OCI-LY7 (cell line): ENCODE measurements at regions not wholly inside any gene's neighbourhood (a gene's known extent, or its start where the extent isn't known, plus 50 kb on each side); places are given as distances from the start of the nearest gene placed in this dataset.

Experiments
- BruUV-seq: library from RNA; stranded (reverse); fragments of 400-500 nt; replicated peaks from 2 replicates; lab custom pipeline; 2021; lab: Mats Ljungman, UMichigan
- CTCF ChIA-PET: fragments of 300-600 bp; sonication (Branson Sonifier 250); formaldehyde crosslinking; loops from one replicate; lab custom pipeline; 2022; ENCODE audit warnings: antibody characterized with exemption; ENCODE audit not compliant: unreplicated experiment; lab: Charles Lee
- POLR2A ChIA-PET: fragments of 300-600 bp; sonication (Branson Sonifier 250); formaldehyde crosslinking; loops from one replicate; lab custom pipeline; 2022; ENCODE audit warnings: antibody characterized with exemption; lab: Charles Lee
- DNase-seq: peaks from one replicate; pipeline ENCODE4 v3.0.0-alpha.2; 2015; ENCODE audit warnings: low spot score
- H2AFZ ChIP-seq: fragments of 200-600 bp; sonication (generic), shearing (Covaris generic); 2 replicates; pipeline ENCODE4 v1.6.1; 2014; ENCODE audit warnings: mild to moderate bottlenecking, antibody characterized with exemption, low read length, moderate library complexity
- H3K27ac ChIP-seq: fragments of 200-600 bp; sonication (generic); 2 replicates; pipeline ENCODE4 v1.5.1; 2014; ENCODE audit warnings: mixed run types, low read depth, mild to moderate bottlenecking, moderate library complexity, low read length, inconsistent platforms; ENCODE audit not compliant: poor library complexity, severe bottlenecking
- H3K36me3 ChIP-seq: fragments of 200-600 bp; sonication (generic); 2 replicates; pipeline ENCODE4 v1.6.1; 2014; ENCODE audit warnings: mild to moderate bottlenecking, antibody characterized with exemption, low read length, moderate library complexity, mixed read lengths; ENCODE audit not compliant: insufficient read depth
- H3K4me1 ChIP-seq: fragments of 200-600 bp; sonication (generic); 2 replicates; pipeline ENCODE4 v1.5.1; 2014; ENCODE audit warnings: mild to moderate bottlenecking, low read length; ENCODE audit not compliant: insufficient read depth, poor library complexity, severe bottlenecking
- H3K4me2 ChIP-seq: fragments of 200-600 bp; sonication (generic); 2 replicates; pipeline ENCODE4 v1.6.1; 2014; ENCODE audit warnings: mild to moderate bottlenecking, low read length
- H3K4me3 ChIP-seq: fragments of 200-600 bp; sonication (generic); 2 replicates; pipeline ENCODE4 v1.5.1; 2014; ENCODE audit warnings: mild to moderate bottlenecking, low read depth, low read length; ENCODE audit not compliant: poor library complexity, severe bottlenecking
- H3K79me2 ChIP-seq: fragments of 200-600 bp; sonication (generic); 2 replicates; pipeline ENCODE4 v1.6.1; 2016; ENCODE audit warnings: low read depth, mild to moderate bottlenecking, low read length, moderate library complexity, mixed read lengths; ENCODE audit not compliant: insufficient read depth
- H3K9me2 ChIP-seq: fragments of 200-600 bp; sonication (generic); 2 replicates; pipeline ENCODE4 v1.6.1; 2016; ENCODE audit warnings: mild to moderate bottlenecking, low read length, mixed read lengths; ENCODE audit not compliant: insufficient read depth
- H3K9me3 ChIP-seq: fragments of 200-600 bp; sonication (generic); 2 replicates; pipeline ENCODE4 v1.6.1; 2014; ENCODE audit warnings: mild to moderate bottlenecking, mixed run types, low read length, mixed read lengths
- H4K20me1 ChIP-seq: fragments of 200-600 bp; sonication (generic); 2 replicates; pipeline ENCODE4 v1.6.1; 2014; ENCODE audit warnings: mild to moderate bottlenecking, antibody characterized with exemption, low read length, moderate library complexity, mixed read lengths; ENCODE audit not compliant: insufficient read depth
- CTCF ChIP-seq: fragments of 200-600 bp; sonication (generic); conservative IDR thresholded peaks from 2 replicates; pipeline ENCODE4 v1.5.1; 2014; ENCODE audit warnings: mild to moderate bottlenecking, antibody characterized with exemption, low read length, moderate library complexity, mixed read lengths
- EZH2phosphoT487 ChIP-seq: fragments of 200-600 bp; sonication (generic); IDR thresholded peaks from 2 replicates; pipeline ENCODE4 v1.6.1; 2018; ENCODE audit warnings: low read depth, borderline replicate concordance, mild to moderate bottlenecking, mixed run types, antibody characterized with exemption, low read length, moderate library complexity, mixed read lengths
- intact Hi-C: fragments of 100-400 bp; cut with micrococcal nuclease; formaldehyde crosslinking; loops from one replicate; pipeline ENCODE4 v1.10.0; 2022; ENCODE audit not compliant: unreplicated experiment

- no peak overlapping the region for H3K4me3 ChIP-seq
- H4K20me1 ChIP-seq = no peaks in the 10 kb centered on the region
- TF ChIP-seq EZH2phosphoT487 = no peak
- TF ChIP-seq CTCF = no peak
- no peaks in the 10 kb centered on the region for H3K4me1 ChIP-seq
- no peak overlapping the region for H3K27ac ChIP-seq
- no peak overlapping the region for H2AFZ ChIP-seq
- DNase-seq = no peak
- no peak overlapping the region for H3K4me2 ChIP-seq
- H3K36me3 ChIP-seq = no peaks in the 10 kb centered on the region
- H3K9me2 ChIP-seq = no peaks in the 10 kb centered on the region
- no peaks in the 10 kb centered on the region for H3K79me2 ChIP-seq
- POLR2A ChIA-PET = interaction anchor here (0.6 kb wide), 1 partner anchor 8 kb away, joined by 3 read pairs; no protein-coding TSS in a partner anchor
- H3K9me3 ChIP-seq = no peaks in the 10 kb centered on the region
- BruUV-seq = no TSS peak
- CTCF ChIA-PET = no interaction called here
- intact Hi-C loops = no loop called here
These were observed 189.3 kb downstream of the PTPRU start for GRCh38 chr1:29425631-29426030.

- no peak overlapping the region for H3K27ac ChIP-seq
- DNase-seq = no peak
- intact Hi-C loops = no loop called here
- no peaks in the 10 kb centered on the region for H4K20me1 ChIP-seq
- no peaks in the 10 kb centered on the region for H3K36me3 ChIP-seq
- TF ChIP-seq CTCF = no peak
- TF ChIP-seq EZH2phosphoT487 = no peak
- H3K79me2 ChIP-seq = no peaks in the 10 kb centered on the region
- no peaks in the 10 kb centered on the region for H3K9me3 ChIP-seq
- no TSS peak for BruUV-seq
- no peak overlapping the region for H2AFZ ChIP-seq
- H3K4me3 ChIP-seq = no peak overlapping the region
- no peaks in the 10 kb centered on the region for H3K4me1 ChIP-seq
- H3K9me2 ChIP-seq = no peaks in the 10 kb centered on the region
- ChIA-PET CTCF (no interaction called here), POLR2A (no interaction called here)
- no peak overlapping the region for H3K4me2 ChIP-seq
These were observed 187.9 kb downstream of the PTPRU start for GRCh38 chr1:29424266-29424665.

GRCh38 chr1:29420202-29420601, 183.9 kb downstream of the PTPRU start:
- DNase-seq = no peak
- Histone ChIP-seq H3K36me3 (no peaks in the 10 kb centered on the region), H3K27ac (no peak overlapping the region), H3K4me3 (no peak overlapping the region), H3K79me2 (no peaks in the 10 kb centered on the region), H2AFZ (no peak overlapping the region), H3K4me2 (no peak overlapping the region), H3K9me3 (no peaks in the 10 kb centered on the region), H3K4me1 (no peaks in the 10 kb centered on the region), H4K20me1 (no peaks in the 10 kb centered on the region), H3K9me2 (no peaks in the 10 kb centered on the region)
- intact Hi-C loops = no loop called here
- no TSS peak for BruUV-seq
- ChIA-PET CTCF (no interaction called here), POLR2A (no interaction called here)
- no peak for TF ChIP-seq EZH2phosphoT487
- no peak for TF ChIP-seq CTCF
